CD14-positive monocyte (primary cell): ENCODE measurements at regions not wholly inside any gene's neighbourhood (a gene's known extent, or its start where the extent isn't known, plus 50 kb on each side); places are given as distances from the start of the nearest gene placed in this dataset.

ENCODE experiments used
- DNase-seq, 3 donors: peaks; one replicate each; pipeline ENCODE4 v3.0.0-alpha.2; 2011 to 2022
- H2AFZ ChIP-seq: 2 replicates; pipeline ENCODE4 v1.6.0; 2012; ENCODE audit warnings: mild to moderate bottlenecking, low read depth, low read length, inconsistent platforms; ENCODE audit not compliant: insufficient read depth, poor library complexity, severe bottlenecking
- H3K27ac ChIP-seq, 2 donors: 1 replicate in 1 of 2; 2 replicates in 1 of 2; pipeline ENCODE4 v1.5.1; 2012 to 2013; ENCODE audit warnings: low read length in 2 of 2, control low read depth in 1 of 2, inconsistent platforms in 1 of 2, low read depth in 1 of 2, mild to moderate bottlenecking in 1 of 2
- H3K27me3 ChIP-seq, 2 donors: one replicate each; pipeline versions ENCODE4 v1.6.0 to v1.6.1; 2011 to 2013; ENCODE audit warnings: low read length in 2 of 2; ENCODE audit not compliant: control insufficient read depth in 2 of 2, insufficient read depth in 2 of 2
- H3K36me3 ChIP-seq, 2 donors: replicated peaks in 1 of 2; 1 replicate in 1 of 2; 2 replicates in 1 of 2; pipeline versions ENCODE4 v1.5.1 to v1.6.1; 2012 to 2013; ENCODE audit warnings: low read length in 2 of 2, control low read depth in 1 of 2, inconsistent platforms in 1 of 2, mild to moderate bottlenecking in 1 of 2; ENCODE audit not compliant: insufficient read depth in 2 of 2, control insufficient read depth in 1 of 2
- H3K4me1 ChIP-seq, 2 donors: 1 replicate in 1 of 2; 2 replicates in 1 of 2; pipeline versions ENCODE4 v1.5.1 to v1.6.1; 2012 to 2013; ENCODE audit warnings: low read length in 2 of 2, control low read depth in 1 of 2, inconsistent platforms in 1 of 2, mild to moderate bottlenecking in 1 of 2, moderate library complexity in 1 of 2; ENCODE audit not compliant: insufficient read depth in 2 of 2, control insufficient read depth in 1 of 2
- H3K4me2 ChIP-seq: replicated peaks from 2 replicates; pipeline ENCODE3; 2012; ENCODE audit warnings: low read length, moderate library complexity, mild to moderate bottlenecking; ENCODE audit not compliant: poor library complexity, severe bottlenecking; ENCODE audit errors: extremely low read depth
- H3K4me3 ChIP-seq, 3 experiments: fragments of 200-600 bp in 1 of 3; sonication (generic) in 1 of 3; replicated peaks in 1 of 3; 1 replicate in 2 of 3; 2 replicates in 1 of 3; pipeline ENCODE4 v1.5.1; 2011 to 2013; ENCODE audit warnings: low read length in 3 of 3, mild to moderate bottlenecking in 3 of 3, control low read depth in 2 of 3, low read depth in 2 of 3, inconsistent platforms in 1 of 3, moderate library complexity in 1 of 3
- H3K79me2 ChIP-seq: 2 replicates; pipeline ENCODE4 v1.6.0; 2012; ENCODE audit warnings: mild to moderate bottlenecking, control low read depth, inconsistent platforms, low read length, moderate library complexity; ENCODE audit not compliant: insufficient read depth
- H3K9ac ChIP-seq: 2 replicates; pipeline ENCODE4 v1.6.0; 2017; ENCODE audit warnings: low read length, mild to moderate bottlenecking; ENCODE audit not compliant: insufficient read depth, poor library complexity, severe bottlenecking
- H3K9me3 ChIP-seq, 2 donors: replicated peaks in 1 of 2; 1 replicate in 1 of 2; 2 replicates in 1 of 2; pipeline versions ENCODE4 v1.5.1 to v1.6.1; 2012 to 2013; ENCODE audit warnings: low read length in 2 of 2, control low read depth in 1 of 2; ENCODE audit not compliant: control insufficient read depth in 1 of 2, insufficient read depth in 1 of 2
- H4K20me1 ChIP-seq: 2 replicates; pipeline ENCODE4 v1.6.0; 2012; ENCODE audit warnings: mild to moderate bottlenecking, low read length, control low read depth, moderate library complexity; ENCODE audit not compliant: insufficient read depth
- H3K27ac Mint-ChIP-seq, 7 donors: one replicate each; pipeline ENCODE4 v1.8.0; 2020; ENCODE audit warnings: mild to moderate bottlenecking in 7 of 7, mixed read lengths in 7 of 7, moderate library complexity in 6 of 7, inconsistent platforms in 2 of 7
- H3K27me3 Mint-ChIP-seq, 3 donors: one replicate each; pipeline ENCODE4 v1.8.0; 2021 to 2022; ENCODE audit warnings: low read depth in 3 of 3, mild to moderate bottlenecking in 3 of 3, mixed read lengths in 3 of 3, moderate library complexity in 3 of 3, inconsistent platforms in 1 of 3
- H3K36me3 Mint-ChIP-seq, 2 donors: one replicate each; pipeline ENCODE4 v1.8.0; 2020; ENCODE audit warnings: mixed read lengths in 2 of 2, inconsistent platforms in 1 of 2, mild to moderate bottlenecking in 1 of 2
- H3K4me1 Mint-ChIP-seq: one replicate; pipeline ENCODE4 v1.8.0; 2020; ENCODE audit warnings: mild to moderate bottlenecking, mixed read lengths
- H3K4me3 Mint-ChIP-seq, 2 donors: one replicate each; pipeline ENCODE4 v1.8.0; 2020; ENCODE audit warnings: mild to moderate bottlenecking in 2 of 2, mixed read lengths in 2 of 2, moderate library complexity in 1 of 2
- H3K9me3 Mint-ChIP-seq, 7 donors: one replicate each; pipeline ENCODE4 v1.8.0; 2020 to 2022; ENCODE audit warnings: mixed read lengths in 7 of 7, mild to moderate bottlenecking in 6 of 7, moderate library complexity in 6 of 7, inconsistent platforms in 2 of 7
- CTCF ChIP-seq: fragments of 200-600 bp; IDR thresholded peaks from one replicate; pipeline ENCODE4 v1.8.0; 2022; ENCODE audit warnings: antibody characterized with exemption, mild to moderate bottlenecking
- WGBS: methylation state at CpG from one replicate; pipeline ENCODE4 v1.1.5; 2013; ENCODE audit warnings: missing lambda C conversion rate; ENCODE audit not compliant: insufficient coverage; 5-methylcytosine and 5-hydroxymethylcytosine counted together
- intact Hi-C, 2 donors: fragments of 100-400 bp; cut with micrococcal nuclease; formaldehyde crosslinking; loops; one replicate each; pipeline versions ENCODE4 v1.15.0 to v1.15.1; 2023

GRCh38 chr22:27214691-27215090 lies 557.3 kb downstream of the MIAT start:
- Histone ChIP-seq H3K4me1 (peaks cover 6 to 7% of the 10 kb centered on the region in 2 donors), H3K9me3 (no peaks in the 10 kb centered on the region), H3K79me2 (no peaks in the 10 kb centered on the region), H3K4me3 (no peak overlapping the region), H4K20me1 (no peaks in the 10 kb centered on the region), H3K27ac (no peak overlapping the region), H3K9ac (no peak overlapping the region), H3K36me3 (no peaks in the 10 kb centered on the region), H3K27me3 (peaks cover 0 to 5% of the 10 kb centered on the region in 2 donors), H3K4me2 (no peak overlapping the region), H2AFZ (no peak overlapping the region)
- 87% methylated on average over 5 of the region's 6 CpGs for WGBS
- H3K9me3 Mint-ChIP-seq: peaks cover 0 to 2% (median 0%) of the 10 kb centered on the region in 7 donors
- no peak for DNase-seq
- no peak overlapping the region for H3K4me3 Mint-ChIP-seq
- TF ChIP-seq CTCF: no peak
- H3K27me3 Mint-ChIP-seq: peaks cover 12 to 17% (median 12%) of the 10 kb centered on the region in 3 donors
- H3K4me1 Mint-ChIP-seq: peaks cover 9% of the 10 kb centered on the region
- H3K36me3 Mint-ChIP-seq: no peaks in the 10 kb centered on the region
- no peak overlapping the region for H3K27ac Mint-ChIP-seq
- intact Hi-C loops: loop anchor here in 1 of 2 donors (5.0 kb wide), 1 partner anchor 52 kb away; no protein-coding TSS in a partner anchor

- Mint-ChIP-seq H3K4me3 (no peak overlapping the region), H3K9me3 (peaks cover 0 to 2% (median 0%) of the 10 kb centered on the region in 7 donors), H3K4me1 (peaks cover 9% of the 10 kb centered on the region), H3K27me3 (peaks cover 6 to 13% (median 8%) of the 10 kb centered on the region in 3 donors), H3K27ac (no peak overlapping the region), H3K36me3 (no peaks in the 10 kb centered on the region)
- intact Hi-C loops: no loop called here
- no peaks in the 10 kb centered on the region for H3K9me3 ChIP-seq
- peaks cover 0 to 3% of the 10 kb centered on the region in 2 donors for H3K27me3 ChIP-seq
- no peaks in the 10 kb centered on the region for H4K20me1 ChIP-seq
- no peaks in the 10 kb centered on the region for H3K79me2 ChIP-seq
- H3K9ac ChIP-seq: no peak overlapping the region
- no peak overlapping the region for H3K4me3 ChIP-seq
- no peak overlapping the region for H3K4me2 ChIP-seq
- no peak overlapping the region for H2AFZ ChIP-seq
- peaks cover 6 to 7% of the 10 kb centered on the region in 2 donors for H3K4me1 ChIP-seq
- DNase-seq: no peak
- TF ChIP-seq CTCF: no peak
- H3K36me3 ChIP-seq: no peaks in the 10 kb centered on the region
- H3K27ac ChIP-seq: no peak overlapping the region
- 66% methylated on average over 4 of the region's 5 CpGs for WGBS
These were observed 558.5 kb downstream of the MIAT start for GRCh38 chr22:27215871-27216270.
